GM23338 (cell line): ENCODE measurements at regions not wholly inside any gene's neighbourhood (a gene's known extent, or its start where the extent isn't known, plus 50 kb on each side); places are given as distances from the start of the nearest gene placed in this dataset.

Source experiments
- ATAC-seq: fragments of 200-7000 bp; cut with Tn5 transposase; 3 replicates; pipeline ENCODE4 v1.9.1; 2020
- DNase-seq: peaks from one replicate; pipeline ENCODE4 v3.0.0-alpha.2; 2015; ENCODE audit warnings: low spot score
- H2AFZ ChIP-seq: fragments of 200-600 bp; sonication (generic); 2 replicates; pipeline ENCODE4 v1.8.0; 2016; ENCODE audit warnings: antibody characterized with exemption, mild to moderate bottlenecking, moderate library complexity
- H3F3A ChIP-seq: fragments of 200-600 bp; sonication (generic); replicated peaks from 2 replicates; pipeline ENCODE4 v1.8.0; 2017; ENCODE audit warnings: antibody characterized with exemption, mixed run types, low read depth
- H3K27ac ChIP-seq: fragments of 200-600 bp; sonication (generic); 2 replicates; pipeline ENCODE4 v1.6.1; 2016; ENCODE audit warnings: low read depth
- H3K27me3 ChIP-seq: fragments of 200-600 bp; sonication (generic); 2 replicates; pipeline ENCODE4 v1.8.0; 2016; ENCODE audit warnings: mild to moderate bottlenecking, mixed run types, moderate library complexity; ENCODE audit not compliant: insufficient read depth
- H3K36me3 ChIP-seq: fragments of 200-600 bp; sonication (generic); 2 replicates; pipeline ENCODE4 v1.8.0; 2016; ENCODE audit warnings: mild to moderate bottlenecking; ENCODE audit not compliant: insufficient read depth
- H3K4me1 ChIP-seq: fragments of 200-600 bp; sonication (generic); 2 replicates; pipeline ENCODE4 v1.8.0; 2016; ENCODE audit warnings: mild to moderate bottlenecking, moderate library complexity; ENCODE audit not compliant: insufficient read depth
- H3K4me2 ChIP-seq: fragments of 200-600 bp; sonication (generic); 2 replicates; pipeline ENCODE4 v1.7.1; 2017; ENCODE audit warnings: mixed run types
- H3K4me3 ChIP-seq: fragments of 200-600 bp; sonication (generic); 2 replicates; pipeline ENCODE4 v1.6.1; 2016; ENCODE audit warnings: mixed run types
- H3K79me2 ChIP-seq: fragments of 200-600 bp; sonication (generic); replicated peaks from 2 replicates; pipeline ENCODE4 v1.8.0; 2017; ENCODE audit warnings: mild to moderate bottlenecking; ENCODE audit not compliant: insufficient read depth
- H3K9me2 ChIP-seq: fragments of 200-600 bp; sonication (generic); 2 replicates; pipeline ENCODE4 v1.8.0; 2017; ENCODE audit not compliant: insufficient read depth
- H4K20me1 ChIP-seq: fragments of 200-600 bp; sonication (generic); replicated peaks from 2 replicates; pipeline ENCODE4 v1.8.0; 2017; ENCODE audit warnings: mild to moderate bottlenecking; ENCODE audit not compliant: insufficient read depth
- H3K27ac Mint-ChIP-seq: 2 replicates; pipeline ENCODE4 v1.8.0; 2020; ENCODE audit warnings: inconsistent platforms, mild to moderate bottlenecking, moderate library complexity, mixed read lengths
- H3K27me3 Mint-ChIP-seq: 3 replicates; pipeline ENCODE4 v1.8.0; 2022; ENCODE audit warnings: low read depth, mild to moderate bottlenecking, moderate library complexity, mixed read lengths, inconsistent platforms; ENCODE audit not compliant: insufficient read depth, poor library complexity
- H3K36me3 Mint-ChIP-seq: 3 replicates; pipeline ENCODE4 v1.8.0; 2021; ENCODE audit warnings: low read depth, mild to moderate bottlenecking, inconsistent platforms, moderate library complexity, mixed read lengths
- H3K4me1 Mint-ChIP-seq: 3 replicates; pipeline ENCODE4 v1.8.0; 2020; ENCODE audit warnings: mild to moderate bottlenecking, inconsistent platforms, mixed read lengths
- H3K4me3 Mint-ChIP-seq: 3 replicates; pipeline ENCODE4 v1.8.0; 2021; ENCODE audit warnings: moderate library complexity, mild to moderate bottlenecking, inconsistent platforms, mixed read lengths
- H3K9me3 Mint-ChIP-seq: 3 replicates; pipeline ENCODE4 v1.8.0; 2020; ENCODE audit warnings: moderate library complexity, mild to moderate bottlenecking, inconsistent platforms, mixed read lengths
- CREB1 ChIP-seq: fragments of 250-450 bp; sonication (Bioruptor Pico); IDR thresholded peaks from 2 replicates; pipeline ENCODE4 v1.5.0; 2020; ENCODE audit warnings: low read depth, mild to moderate bottlenecking, moderate library complexity
- EZH2phosphoT487 ChIP-seq: fragments of 200-600 bp; sonication (generic); IDR thresholded peaks from one replicate; pipeline ENCODE4 v1.8.1; 2018; ENCODE audit warnings: antibody characterized with exemption; ENCODE audit not compliant: unreplicated experiment
- JUNB ChIP-seq: IDR thresholded peaks from one replicate; pipeline ENCODE4 v1.6.1; 2016; ENCODE audit warnings: antibody characterized with exemption; ENCODE audit not compliant: unreplicated experiment
- NANOG ChIP-seq: IDR thresholded peaks from 2 replicates; pipeline ENCODE4 v1.6.1; 2016; ENCODE audit warnings: antibody characterized with exemption, borderline replicate concordance
- POLR2AphosphoS5 ChIP-seq: IDR thresholded peaks from 2 replicates; pipeline ENCODE4 v1.6.1; 2016; ENCODE audit warnings: antibody characterized with exemption, low read depth
- STAT1 ChIP-seq: IDR thresholded peaks from one replicate; pipeline ENCODE4 v1.6.1; 2016; ENCODE audit warnings: antibody characterized with exemption; ENCODE audit not compliant: unreplicated experiment
- ZNF114 ChIP-seq: fragments of 250-450 bp; sonication (Bioruptor Pico); IDR thresholded peaks from 2 replicates; pipeline ENCODE4 v1.5.0; 2020; ENCODE audit warnings: mild to moderate bottlenecking, moderate library complexity
- ZNF331 ChIP-seq: fragments of 250-450 bp; sonication (Bioruptor Pico); IDR thresholded peaks from 2 replicates; pipeline ENCODE4 v1.5.0; 2020; ENCODE audit warnings: low read depth, mild to moderate bottlenecking, moderate library complexity
- TF ChIP-seq, protein P1 (sequence below), 2 experiments: fragments of 200-600 bp in 1 of 2; sonication (generic) in 1 of 2; conservative IDR thresholded peaks; 2 replicates each; pipeline versions ENCODE4 v1.5.1 to v1.6.1; 2016 to 2017; ENCODE audit warnings: antibody characterized with exemption in 2 of 2, low read depth in 2 of 2, mild to moderate bottlenecking in 2 of 2, moderate library complexity in 1 of 2
- TF ChIP-seq, protein P2 (sequence below): fragments of 250-450 bp; sonication (Bioruptor Pico); IDR thresholded peaks from 2 replicates; pipeline ENCODE4 v1.5.0; 2020; ENCODE audit warnings: mild to moderate bottlenecking, moderate library complexity
- TF ChIP-seq, protein P3 (sequence below): IDR thresholded peaks from one replicate; pipeline ENCODE4 v1.6.1; 2018; ENCODE audit warnings: antibody characterized with exemption; ENCODE audit not compliant: unreplicated experiment

GRCh38 chr13:26971990-26972887 lies 199.4 kb downstream of the USP12 start:
- H3K79me2 ChIP-seq, result no peaks in the 10 kb centered on the region
- no peak overlapping the region for H3K4me3 ChIP-seq
- H3K4me2 ChIP-seq, result no peak overlapping the region
- H4K20me1 ChIP-seq, result no peaks in the 10 kb centered on the region
- H3K4me3 Mint-ChIP-seq, result no peak overlapping the region; the same call in 2 of the 3 replicates
- peaks cover 5% of the 10 kb centered on the region; the same call in 2 of the 3 replicates for H3K4me1 Mint-ChIP-seq
- no peak overlapping the region for H2AFZ ChIP-seq
- TF ChIP-seq, protein P1, sequence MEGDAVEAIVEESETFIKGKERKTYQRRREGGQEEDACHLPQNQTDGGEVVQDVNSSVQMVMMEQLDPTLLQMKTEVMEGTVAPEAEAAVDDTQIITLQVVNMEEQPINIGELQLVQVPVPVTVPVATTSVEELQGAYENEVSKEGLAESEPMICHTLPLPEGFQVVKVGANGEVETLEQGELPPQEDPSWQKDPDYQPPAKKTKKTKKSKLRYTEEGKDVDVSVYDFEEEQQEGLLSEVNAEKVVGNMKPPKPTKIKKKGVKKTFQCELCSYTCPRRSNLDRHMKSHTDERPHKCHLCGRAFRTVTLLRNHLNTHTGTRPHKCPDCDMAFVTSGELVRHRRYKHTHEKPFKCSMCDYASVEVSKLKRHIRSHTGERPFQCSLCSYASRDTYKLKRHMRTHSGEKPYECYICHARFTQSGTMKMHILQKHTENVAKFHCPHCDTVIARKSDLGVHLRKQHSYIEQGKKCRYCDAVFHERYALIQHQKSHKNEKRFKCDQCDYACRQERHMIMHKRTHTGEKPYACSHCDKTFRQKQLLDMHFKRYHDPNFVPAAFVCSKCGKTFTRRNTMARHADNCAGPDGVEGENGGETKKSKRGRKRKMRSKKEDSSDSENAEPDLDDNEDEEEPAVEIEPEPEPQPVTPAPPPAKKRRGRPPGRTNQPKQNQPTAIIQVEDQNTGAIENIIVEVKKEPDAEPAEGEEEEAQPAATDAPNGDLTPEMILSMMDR (conservative IDR thresholded peaks at IDR 0.05; ENCODE audit: low read depth in 2 of 2), result peak; percentile 59 to 77
- TF ChIP-seq NANOG, result no peak
- no peak for TF ChIP-seq POLR2AphosphoS5
- no peak for TF ChIP-seq EZH2phosphoT487
- no peak for TF ChIP-seq STAT1
- no peak for TF ChIP-seq ZNF331 (CRISPR knock-in tag)
- TF ChIP-seq, protein P2, sequence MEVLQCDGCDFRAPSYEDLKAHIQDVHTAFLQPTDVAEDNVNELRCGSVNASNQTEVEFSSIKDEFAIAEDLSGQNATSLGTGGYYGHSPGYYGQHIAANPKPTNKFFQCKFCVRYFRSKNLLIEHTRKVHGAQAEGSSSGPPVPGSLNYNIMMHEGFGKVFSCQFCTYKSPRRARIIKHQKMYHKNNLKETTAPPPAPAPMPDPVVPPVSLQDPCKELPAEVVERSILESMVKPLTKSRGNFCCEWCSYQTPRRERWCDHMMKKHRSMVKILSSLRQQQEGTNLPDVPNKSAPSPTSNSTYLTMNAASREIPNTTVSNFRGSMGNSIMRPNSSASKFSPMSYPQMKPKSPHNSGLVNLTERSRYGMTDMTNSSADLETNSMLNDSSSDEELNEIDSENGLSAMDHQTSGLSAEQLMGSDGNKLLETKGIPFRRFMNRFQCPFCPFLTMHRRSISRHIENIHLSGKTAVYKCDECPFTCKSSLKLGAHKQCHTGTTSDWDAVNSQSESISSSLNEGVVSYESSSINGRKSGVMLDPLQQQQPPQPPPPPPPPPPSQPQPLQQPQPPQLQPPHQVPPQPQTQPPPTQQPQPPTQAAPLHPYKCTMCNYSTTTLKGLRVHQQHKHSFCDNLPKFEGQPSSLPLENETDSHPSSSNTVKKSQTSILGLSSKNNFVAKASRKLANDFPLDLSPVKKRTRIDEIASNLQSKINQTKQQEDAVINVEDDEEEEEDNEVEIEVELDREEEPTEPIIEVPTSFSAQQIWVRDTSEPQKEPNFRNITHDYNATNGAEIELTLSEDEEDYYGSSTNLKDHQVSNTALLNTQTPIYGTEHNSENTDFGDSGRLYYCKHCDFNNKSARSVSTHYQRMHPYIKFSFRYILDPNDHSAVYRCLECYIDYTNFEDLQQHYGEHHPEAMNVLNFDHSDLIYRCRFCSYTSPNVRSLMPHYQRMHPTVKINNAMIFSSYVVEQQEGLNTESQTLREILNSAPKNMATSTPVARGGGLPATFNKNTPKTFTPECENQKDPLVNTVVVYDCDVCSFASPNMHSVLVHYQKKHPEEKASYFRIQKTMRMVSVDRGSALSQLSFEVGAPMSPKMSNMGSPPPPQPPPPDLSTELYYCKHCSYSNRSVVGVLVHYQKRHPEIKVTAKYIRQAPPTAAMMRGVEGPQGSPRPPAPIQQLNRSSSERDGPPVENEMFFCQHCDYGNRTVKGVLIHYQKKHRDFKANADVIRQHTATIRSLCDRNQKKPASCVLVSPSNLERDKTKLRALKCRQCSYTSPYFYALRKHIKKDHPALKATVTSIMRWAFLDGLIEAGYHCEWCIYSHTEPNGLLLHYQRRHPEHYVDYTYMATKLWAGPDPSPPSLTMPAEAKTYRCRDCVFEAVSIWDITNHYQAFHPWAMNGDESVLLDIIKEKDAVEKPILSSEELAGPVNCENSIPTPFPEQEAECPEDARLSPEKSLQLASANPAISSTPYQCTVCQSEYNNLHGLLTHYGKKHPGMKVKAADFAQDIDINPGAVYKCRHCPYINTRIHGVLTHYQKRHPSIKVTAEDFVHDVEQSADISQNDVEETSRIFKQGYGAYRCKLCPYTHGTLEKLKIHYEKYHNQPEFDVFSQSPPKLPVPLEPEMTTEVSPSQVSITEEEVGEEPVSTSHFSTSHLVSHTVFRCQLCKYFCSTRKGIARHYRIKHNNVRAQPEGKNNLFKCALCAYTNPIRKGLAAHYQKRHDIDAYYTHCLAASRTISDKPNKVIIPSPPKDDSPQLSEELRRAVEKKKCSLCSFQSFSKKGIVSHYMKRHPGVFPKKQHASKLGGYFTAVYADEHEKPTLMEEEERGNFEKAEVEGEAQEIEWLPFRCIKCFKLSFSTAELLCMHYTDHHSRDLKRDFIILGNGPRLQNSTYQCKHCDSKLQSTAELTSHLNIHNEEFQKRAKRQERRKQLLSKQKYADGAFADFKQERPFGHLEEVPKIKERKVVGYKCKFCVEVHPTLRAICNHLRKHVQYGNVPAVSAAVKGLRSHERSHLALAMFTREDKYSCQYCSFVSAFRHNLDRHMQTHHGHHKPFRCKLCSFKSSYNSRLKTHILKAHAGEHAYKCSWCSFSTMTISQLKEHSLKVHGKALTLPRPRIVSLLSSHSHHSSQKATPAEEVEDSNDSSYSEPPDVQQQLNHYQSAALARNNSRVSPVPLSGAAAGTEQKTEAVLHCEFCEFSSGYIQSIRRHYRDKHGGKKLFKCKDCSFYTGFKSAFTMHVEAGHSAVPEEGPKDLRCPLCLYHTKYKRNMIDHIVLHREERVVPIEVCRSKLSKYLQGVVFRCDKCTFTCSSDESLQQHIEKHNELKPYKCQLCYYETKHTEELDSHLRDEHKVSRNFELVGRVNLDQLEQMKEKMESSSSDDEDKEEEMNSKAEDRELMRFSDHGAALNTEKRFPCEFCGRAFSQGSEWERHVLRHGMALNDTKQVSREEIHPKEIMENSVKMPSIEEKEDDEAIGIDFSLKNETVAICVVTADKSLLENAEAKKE (CRISPR knock-in tag), result peak; percentile 59; the same call in 1 of the 2 replicates
- TF ChIP-seq ZNF114 (CRISPR knock-in tag), result peak; percentile 65; the same call in 1 of the 2 replicates
- TF ChIP-seq JUNB, result no peak
- no peak for TF ChIP-seq CREB1 (CRISPR knock-in tag)
- TF ChIP-seq, protein P3, sequence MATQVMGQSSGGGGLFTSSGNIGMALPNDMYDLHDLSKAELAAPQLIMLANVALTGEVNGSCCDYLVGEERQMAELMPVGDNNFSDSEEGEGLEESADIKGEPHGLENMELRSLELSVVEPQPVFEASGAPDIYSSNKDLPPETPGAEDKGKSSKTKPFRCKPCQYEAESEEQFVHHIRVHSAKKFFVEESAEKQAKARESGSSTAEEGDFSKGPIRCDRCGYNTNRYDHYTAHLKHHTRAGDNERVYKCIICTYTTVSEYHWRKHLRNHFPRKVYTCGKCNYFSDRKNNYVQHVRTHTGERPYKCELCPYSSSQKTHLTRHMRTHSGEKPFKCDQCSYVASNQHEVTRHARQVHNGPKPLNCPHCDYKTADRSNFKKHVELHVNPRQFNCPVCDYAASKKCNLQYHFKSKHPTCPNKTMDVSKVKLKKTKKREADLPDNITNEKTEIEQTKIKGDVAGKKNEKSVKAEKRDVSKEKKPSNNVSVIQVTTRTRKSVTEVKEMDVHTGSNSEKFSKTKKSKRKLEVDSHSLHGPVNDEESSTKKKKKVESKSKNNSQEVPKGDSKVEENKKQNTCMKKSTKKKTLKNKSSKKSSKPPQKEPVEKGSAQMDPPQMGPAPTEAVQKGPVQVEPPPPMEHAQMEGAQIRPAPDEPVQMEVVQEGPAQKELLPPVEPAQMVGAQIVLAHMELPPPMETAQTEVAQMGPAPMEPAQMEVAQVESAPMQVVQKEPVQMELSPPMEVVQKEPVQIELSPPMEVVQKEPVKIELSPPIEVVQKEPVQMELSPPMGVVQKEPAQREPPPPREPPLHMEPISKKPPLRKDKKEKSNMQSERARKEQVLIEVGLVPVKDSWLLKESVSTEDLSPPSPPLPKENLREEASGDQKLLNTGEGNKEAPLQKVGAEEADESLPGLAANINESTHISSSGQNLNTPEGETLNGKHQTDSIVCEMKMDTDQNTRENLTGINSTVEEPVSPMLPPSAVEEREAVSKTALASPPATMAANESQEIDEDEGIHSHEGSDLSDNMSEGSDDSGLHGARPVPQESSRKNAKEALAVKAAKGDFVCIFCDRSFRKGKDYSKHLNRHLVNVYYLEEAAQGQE, result no peak
- H3K4me1 ChIP-seq, result no peaks in the 10 kb centered on the region
- H3K27ac Mint-ChIP-seq, result peak overlapping the region; percentile 1; the same call in 1 of the 2 replicates
- peaks cover 5% of the 10 kb centered on the region; the same call in 2 of the 3 replicates for H3K9me3 Mint-ChIP-seq
- peak; percentile 81 for DNase-seq
- H3K36me3 Mint-ChIP-seq, result no peaks in the 10 kb centered on the region; the same call in 2 of the 3 replicates
- H3K27me3 Mint-ChIP-seq, result peaks cover 19% of the 10 kb centered on the region
- no peaks in the 10 kb centered on the region; the same call in 1 of the 2 replicates for H3F3A ChIP-seq
- H3K27ac ChIP-seq, result no peak overlapping the region
- H3K9me2 ChIP-seq, result no peaks in the 10 kb centered on the region
- no peaks in the 10 kb centered on the region for H3K36me3 ChIP-seq
- no peaks in the 10 kb centered on the region for H3K27me3 ChIP-seq
- ATAC-seq, result peak; percentile 84
